Astrocyte of the hippocampus (primary cell): ENCODE measurements at regions not wholly inside any gene's neighbourhood (a gene's known extent, or its start where the extent isn't known, plus 50 kb on each side); places are given as distances from the start of the nearest gene placed in this dataset.

ENCODE experiments used
- DNase-seq: peaks from one replicate; pipeline ENCODE4 v3.0.0; 2011; ENCODE audit warnings: low read depth, low spot score

DNA sequence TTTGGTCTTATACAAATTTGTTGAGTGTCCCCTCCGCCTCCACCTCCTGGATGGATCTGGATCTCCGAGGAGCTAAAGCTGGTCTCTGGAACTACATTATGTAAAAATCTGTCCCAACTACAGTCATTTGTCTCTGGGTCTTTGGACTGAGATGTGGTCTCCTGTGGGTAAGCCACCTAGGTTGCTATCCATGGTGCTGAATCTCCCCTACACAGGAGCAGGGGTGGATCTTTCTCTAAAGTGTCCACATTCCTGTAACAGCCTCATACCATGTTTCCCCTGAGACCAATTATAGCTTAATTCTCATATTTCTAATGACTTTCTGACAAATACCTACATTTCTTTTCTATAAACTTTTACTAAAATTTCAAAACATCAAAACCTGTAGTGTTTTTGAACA, 625.8 kb downstream of the TAFA4 start:
- peak; percentile 30 for DNase-seq

DNA sequence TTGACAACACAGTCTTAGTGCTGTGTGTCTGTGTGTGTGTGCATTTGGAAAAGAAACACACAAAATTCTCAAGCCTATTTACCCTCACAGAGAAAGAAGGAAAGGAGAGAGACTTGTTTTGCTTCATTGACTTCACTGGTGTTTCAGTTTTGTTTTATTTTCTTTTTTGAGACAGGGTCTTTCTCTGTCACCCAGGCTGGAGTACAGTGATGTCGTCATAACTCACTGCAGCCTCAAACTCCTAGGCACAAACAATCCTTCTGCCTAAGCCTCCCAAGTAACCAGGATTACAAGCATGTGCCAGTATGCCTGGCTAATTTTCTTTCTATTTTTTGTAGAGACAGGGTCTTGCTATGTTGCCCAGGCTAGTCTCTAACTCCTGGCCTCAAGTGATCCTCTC, 636.9 kb downstream of the TAFA4 start:
- no peak for DNase-seq

DNA sequence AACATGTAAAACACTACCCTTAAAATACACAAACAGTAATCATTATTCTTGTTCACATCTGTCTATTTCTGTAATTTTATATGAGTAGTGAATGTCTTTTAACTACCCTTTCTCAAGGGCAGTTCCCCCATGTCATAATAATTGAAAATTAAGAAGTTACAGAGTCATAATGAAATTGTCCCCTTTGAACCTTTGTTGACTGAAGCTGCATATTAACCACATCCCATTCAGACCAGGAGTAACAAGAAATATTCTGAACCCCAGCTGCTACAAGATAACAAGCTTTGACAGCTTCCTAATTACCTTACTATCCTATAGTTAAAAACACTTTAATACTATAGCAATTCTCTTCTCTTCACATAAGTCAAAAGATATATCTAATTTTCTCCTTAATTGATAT, 635.9 kb upstream of the SUCLG2 start:
- no peak for DNase-seq

DNA sequence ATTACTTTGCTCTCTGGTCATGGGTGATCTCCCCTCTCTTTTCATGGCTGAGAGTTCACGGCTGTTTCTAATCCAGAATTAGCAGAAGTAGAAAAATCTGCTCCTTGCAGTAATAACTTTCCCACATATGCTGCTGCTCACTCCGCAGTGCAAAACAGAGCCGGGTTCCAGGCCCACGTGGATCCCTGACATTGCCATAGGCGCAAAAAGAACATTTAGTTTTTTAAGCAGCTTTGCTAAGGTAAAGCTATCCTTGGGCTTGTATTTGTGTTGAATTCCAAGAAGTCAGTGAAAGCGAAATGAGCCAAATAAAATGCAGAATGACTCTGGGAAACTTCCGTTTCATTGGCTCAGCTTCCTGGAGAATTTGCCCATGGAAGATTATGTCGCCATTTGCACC, 633.7 kb upstream of the SUCLG2 start:
- DNase-seq: no peak

DNA sequence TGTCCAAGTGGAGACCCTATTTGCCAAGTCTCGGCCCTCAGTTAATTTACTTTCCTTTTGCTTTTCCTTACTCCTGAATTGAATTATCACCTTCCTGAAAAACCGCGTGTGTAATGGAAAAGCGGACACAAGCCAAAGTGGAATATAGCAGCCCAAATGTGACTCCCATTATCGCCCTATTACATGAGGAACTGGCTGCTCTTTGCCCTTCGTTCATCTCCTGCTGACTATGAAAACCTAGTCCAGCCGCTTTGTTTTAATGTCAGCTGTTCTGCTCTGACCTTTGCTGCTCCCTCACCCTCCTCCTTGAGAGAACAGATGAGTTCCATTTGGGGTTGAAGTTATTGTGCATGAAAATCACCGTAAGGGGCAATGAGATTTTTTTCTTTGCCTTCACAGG, 632.7 kb upstream of the SUCLG2 start:
- no peak for DNase-seq

DNA sequence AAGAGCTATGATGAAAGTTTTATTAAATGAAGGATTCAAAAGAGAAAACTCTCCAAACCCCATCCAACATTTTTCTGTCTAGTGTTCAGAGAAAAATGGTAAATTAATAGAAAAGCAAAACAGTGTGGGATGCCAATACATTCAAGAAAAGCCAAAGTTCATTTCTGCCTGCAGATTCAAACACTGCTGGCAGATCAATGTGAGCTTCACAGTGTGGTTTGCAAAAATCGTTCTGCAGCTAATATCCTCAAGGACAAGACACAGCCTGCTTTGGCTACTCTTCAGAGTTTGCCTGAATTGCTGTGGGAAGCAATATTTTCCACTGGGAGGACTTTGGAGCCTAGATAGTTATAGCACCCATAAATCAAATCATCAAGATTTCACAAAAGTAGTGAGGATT, 619.9 kb upstream of the SUCLG2 start:
- no peak for DNase-seq

DNA sequence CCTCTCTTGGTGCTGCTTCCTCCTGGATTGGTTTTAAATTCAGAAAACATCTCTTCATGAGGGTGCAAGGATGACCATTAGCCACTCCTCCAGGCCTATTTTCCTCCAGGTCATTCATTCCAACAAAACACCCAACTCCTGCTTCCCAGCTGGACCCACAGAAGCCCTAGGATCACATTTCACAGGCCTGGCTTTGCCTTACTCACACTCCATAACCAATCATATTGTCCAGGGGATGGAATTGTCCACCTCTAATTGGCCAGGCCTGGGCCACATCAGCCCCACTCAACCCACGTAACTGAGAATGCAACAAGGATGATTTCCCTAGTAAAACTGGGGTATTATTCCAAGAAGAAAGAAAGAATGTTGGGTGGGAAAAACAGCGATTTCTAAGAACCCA, 616.7 kb upstream of the SUCLG2 start:
- DNase-seq: no peak

DNA sequence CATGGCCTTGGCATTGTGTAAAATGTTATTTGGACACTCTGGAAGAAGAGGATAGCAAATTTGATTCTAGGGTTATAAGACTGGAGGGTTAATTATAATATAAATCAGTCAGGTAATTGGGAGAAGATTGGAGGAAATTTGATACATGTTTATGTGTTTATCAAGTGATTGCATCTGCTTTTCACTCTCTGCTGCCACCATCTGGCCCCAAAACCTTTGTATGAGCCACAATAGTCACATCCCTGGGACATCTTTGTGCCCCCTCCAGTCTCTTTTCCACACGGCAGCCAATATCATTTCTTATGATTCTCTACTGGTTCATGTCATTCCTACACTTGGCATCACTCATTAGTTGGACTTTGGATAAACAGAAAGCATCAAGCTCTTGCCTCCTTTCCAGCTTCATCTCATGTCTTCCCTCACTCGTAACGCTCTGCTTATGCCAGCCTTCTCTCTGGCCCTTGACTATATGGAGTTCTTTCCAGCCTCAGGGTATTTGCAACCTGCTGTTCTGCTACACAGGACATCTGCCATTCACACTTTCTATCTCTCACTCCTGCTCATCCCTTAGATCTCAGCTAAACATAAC, 602.3 kb upstream of the SUCLG2 start:
- peak; percentile 1 for DNase-seq

DNA sequence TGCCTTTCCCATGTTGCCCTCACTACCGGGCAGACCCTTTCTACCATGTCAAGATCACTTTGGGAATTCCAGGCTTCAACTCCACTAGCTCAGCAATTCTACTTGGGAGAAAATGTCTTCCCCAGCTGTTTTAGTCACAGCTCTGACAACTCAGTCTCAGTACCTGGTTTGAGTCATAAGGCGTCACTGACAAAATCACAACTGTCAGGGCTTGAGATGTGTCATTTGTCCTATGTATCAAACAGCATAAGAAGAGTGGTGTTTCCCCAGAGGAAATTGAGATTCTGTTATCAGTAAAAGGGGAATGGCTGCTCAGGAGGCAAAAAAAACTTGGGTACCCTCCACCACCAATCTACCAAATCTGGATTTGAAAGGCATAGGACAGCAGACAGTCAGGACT, 594.9 kb upstream of the SUCLG2 start:
- no peak for DNase-seq

DNA sequence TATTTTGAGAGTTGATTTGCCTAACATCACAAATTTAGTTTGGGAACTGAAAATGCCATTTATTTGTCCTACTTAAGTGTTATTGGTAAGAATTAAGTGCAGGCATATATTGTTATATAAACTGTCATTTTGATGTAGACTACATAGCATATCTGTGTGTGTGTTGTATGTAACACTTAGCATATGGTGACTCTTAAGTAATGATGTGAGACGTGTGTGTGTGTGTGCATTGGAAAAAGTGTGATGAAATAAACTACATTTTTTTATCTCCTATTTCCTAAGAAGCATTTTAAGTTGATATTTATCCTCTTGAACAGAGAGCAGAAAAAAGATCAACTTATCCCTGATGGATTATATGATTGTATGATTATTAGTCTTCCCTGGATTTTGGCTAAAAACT, 588.2 kb upstream of the SUCLG2 start:
- no peak for DNase-seq

DNA sequence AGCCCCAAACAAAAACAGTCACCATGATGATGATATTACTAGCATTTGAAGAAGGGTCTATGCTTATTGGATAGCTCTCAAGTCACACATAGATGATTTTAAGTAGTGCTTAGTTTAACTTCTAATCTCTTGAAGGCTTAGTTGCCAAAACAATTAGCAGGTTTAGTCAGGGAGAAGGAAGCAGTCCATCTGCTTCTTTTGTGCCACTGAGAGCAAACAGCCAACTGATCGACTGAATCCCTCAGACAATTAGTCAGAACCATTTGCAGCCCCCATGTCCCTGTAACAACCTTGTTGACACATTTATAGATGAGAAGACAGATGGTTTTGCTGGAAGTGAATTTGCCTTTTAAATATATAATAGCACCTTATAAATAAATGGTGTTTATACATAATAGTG, 585.1 kb upstream of the SUCLG2 start:
- DNase-seq: no peak

DNA sequence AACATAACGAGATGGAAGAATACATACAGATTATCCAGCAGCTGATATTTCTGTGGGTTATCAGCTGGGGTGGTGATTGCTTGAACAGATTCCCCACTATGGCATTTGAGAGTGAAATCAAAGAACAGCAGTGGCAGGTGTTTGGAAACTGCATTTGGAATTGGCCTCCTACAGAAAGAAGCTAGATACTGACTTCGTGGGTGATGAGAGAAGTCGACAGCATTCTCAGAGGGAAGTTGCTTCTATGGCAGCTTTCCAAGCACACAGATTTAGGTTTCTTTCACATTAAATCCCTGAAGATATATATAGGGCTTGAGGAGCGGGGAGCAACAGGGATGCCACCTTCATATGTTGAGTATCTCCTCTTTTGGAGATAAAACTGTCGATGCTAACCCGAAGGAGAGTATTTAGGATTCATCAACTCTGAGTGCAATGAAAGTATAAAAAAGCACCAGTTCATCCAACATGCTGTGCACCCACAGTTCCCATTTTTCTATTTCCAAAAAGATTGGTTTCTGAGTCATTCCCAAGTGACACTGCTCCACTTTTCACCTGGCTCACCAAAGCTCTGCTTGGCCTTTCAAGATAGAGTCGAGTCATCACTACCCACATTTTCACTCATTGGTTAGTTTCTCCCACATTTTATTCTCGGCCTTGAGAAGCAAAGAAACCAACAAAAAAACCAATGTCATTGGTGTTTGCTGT, 579.8 kb upstream of the SUCLG2 start:
- DNase-seq: no peak

DNA sequence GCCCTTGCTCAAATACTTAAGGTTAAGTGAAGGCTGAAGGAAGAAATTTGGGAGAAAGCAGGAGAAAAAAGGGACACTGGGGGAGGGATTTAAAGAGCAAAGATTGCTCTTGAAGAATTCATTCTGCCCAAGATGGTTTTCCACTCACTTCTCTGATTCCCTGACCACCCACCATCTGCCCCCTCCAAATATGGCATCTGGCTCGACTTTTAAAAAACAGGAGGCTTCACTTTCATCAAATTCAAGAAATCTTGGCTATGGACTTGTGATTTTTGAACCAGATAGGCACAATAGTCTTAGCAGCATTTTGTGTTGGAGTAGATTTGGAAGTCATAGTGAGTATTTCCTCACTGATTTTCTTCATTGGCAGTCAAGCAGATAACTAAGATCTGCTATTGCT, 574.4 kb upstream of the SUCLG2 start:
- DNase-seq: no peak

DNA sequence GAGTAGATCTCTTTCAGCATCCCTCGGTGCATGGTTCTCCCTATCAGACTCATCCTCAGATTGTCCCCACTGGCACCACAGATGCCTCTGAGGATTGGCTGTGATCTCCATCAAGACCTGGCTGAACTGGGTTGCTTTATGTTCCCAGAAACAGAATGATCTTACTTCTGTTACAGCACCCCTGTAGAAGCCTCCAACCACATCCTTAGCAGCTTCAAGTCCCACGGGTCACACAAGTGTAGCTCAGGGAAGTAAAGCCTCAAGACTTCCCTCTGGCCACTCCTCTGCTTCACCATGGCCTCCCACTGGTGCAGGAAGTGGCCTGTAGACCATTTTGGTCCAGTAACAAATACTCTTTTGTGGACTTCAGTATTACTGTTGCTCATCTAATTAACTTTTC, 566.4 kb upstream of the SUCLG2 start:
- DNase-seq: no peak

DNA sequence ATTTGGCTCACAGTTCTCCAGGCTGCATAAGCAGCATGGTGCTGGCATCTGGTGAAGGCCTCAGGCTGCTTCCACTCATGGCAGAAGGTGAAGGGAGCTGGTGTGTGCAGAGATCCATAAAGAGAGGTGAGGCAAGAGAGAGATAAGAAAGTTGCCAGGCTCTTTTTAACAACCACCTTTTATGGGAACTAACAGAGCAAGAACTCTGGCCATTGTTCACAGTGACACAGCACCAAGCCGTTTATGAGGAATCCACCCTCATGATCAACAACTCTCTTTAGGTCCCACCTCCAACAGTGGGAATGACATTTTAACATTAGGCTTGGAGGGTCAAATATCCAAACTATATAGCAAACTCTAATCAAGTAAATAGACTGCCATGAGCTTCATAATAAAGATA, 557.2 kb upstream of the SUCLG2 start:
- no peak for DNase-seq

DNA sequence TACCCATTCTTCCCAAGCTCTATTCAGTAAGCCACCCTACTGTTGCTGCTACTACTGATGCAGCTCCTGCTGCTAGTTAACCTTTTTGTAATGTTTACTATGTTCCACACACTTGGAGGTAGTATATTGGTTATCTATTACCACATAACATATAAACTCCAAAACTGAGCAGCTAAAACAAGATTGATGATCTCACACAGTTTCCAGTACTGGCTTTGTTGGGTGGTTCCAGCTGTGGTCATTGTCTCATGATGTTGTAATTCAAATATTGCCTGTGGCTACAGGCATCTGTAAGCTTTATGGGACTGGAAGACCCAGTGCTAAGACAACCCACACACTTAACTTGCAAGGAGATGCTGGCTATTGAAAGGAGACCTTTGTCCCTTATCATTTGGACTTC, 556.2 kb upstream of the SUCLG2 start:
- DNase-seq: no peak

DNA sequence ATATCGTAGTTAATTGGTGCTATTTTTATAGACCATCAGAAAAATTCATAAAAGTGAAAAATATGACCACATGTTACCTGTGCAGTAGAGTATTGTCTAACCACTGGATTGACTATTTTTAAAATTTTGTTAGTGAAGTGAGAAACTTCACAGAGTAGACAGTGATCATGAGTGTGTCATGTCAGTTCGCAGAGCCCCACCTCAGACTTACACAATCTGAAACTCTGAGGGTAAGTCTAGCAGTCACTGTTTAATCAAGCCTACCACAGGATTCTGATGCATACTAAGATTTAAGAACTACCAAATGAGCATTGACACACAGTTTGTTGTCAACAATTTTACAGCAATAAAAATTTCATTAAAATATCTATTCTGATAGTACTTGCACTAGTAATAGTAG, 552.9 kb upstream of the SUCLG2 start:
- DNase-seq: no peak

DNA sequence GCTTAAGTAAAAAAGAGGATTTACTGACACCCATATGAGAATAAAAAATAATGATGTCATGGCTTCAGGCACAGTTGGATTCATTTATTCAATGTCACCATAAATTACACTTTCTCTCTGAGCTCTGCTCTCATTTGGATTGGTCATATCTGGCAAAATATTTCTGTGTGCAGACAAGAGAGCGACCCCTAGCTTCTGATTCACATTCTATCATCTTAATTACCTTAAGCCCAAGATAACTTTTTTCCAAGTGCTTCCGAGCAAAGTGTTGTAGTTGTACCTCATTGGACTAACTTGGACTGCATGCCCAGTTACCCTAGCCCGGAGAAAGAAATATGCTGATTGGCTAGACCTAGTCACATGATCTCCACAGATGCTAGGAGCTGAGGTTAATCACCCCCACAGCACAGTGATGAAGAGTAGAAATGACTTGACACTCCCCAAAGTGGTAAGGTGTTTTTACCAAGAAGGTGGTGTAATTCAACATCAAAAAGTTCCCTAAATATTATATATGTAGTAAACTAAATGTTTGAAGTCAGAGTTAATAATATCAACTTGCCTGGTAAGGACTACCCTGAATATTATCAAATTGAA, 552.2 kb upstream of the SUCLG2 start:
- no peak for DNase-seq

DNA sequence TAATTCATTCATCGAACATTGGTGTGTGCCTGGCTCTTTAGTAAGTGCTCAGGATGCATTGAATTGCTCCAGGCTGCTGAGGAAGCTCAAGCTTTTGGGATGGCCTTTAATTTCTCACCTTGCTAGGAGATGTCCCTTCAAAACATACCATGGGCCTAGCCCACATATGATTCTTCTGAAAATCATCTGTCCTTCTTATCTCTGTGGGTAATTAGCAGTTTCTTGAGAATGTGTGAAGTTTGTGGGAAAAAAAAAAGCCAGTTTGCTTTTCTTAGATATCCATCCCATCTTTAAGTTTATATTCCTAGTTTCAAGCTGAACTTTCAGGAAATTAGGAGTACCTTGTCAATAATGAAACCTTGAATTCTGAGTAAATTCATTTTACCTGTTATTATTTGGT, 532.3 kb upstream of the SUCLG2 start:
- DNase-seq: no peak

DNA sequence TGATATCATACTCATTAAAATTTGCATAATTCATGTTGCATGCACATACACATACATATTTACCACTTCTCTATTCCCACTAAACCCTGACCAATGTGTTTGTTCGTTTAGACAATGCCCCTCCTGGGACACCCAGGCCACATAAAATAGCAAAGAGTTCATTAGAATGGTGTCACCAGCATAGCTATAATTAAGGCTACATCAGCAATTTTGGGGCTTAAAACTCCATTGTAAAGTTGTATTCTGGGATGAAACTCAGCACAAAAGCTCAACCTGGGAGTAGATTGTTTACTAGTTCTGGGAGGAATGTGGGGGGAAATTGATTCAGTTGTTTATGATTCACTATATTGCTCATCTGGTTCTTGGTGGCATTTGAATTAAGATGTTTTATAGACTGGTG, 522.2 kb upstream of the SUCLG2 start:
- DNase-seq: no peak

DNA sequence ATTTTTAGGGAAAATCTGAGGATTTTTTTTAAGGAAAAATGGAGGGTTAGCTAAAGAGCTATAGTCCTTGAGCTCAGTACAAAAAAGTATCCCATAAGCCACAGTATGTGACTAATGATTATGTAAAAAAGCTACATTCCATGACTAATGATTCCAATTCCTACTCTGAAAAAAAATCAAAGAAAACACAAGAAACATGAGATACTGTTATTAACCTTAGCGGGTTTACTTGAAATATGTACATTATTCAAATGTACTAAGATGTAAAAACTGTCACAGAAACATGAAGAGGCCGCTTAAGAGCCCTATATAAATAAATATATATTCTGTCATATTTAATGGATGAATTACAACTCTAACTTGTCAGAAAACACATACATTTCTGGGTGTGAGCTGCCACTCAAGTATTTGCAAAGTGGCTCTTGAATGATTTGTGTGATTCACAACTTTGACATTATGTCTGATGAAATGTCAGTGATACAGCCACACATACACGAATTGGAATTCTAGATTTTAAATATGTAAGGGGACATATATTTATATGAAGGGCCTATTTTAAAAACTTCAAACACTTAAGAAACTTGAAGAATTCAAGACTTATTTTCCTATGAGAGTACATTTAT, 518.7 kb upstream of the SUCLG2 start:
- DNase-seq: no peak

DNA sequence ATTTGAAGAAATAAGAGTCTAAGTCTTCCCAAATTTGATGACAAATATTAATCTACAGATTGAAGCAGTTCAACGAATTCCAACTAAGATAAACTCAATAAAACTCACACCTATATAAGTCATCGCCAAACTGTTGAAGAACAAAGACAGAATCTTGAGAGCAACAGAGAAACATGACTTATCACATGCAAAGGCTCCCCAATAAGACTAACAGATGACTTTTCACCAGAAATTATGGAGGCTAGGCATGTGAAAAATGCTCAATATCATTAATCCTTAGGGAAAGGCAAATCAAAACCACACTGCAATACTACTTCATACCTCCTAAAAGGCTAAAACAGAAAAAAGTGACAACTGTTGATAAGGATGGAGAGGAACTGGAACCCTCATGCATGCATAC, 517.6 kb upstream of the SUCLG2 start:
- DNase-seq: no peak

DNA sequence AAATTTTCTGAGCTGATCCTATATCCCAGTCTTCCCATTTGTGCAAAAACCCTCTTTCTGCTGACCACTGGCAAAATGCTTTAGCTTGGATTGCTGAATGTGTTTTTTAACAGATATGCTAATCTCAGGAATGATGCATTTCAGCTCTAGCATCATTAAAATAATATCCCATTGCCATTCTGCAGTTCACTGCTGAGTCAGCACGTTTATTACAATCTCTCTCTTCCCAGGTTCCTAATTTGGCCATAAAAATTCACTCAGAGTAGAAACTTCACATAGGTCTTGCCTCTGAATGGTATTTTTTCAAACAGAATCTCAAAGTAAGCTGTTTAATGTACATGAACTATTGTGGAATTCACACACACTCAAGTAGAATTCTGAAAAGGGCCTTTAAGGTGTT, 509.6 kb upstream of the SUCLG2 start:
- no peak for DNase-seq
